Heart right ventricle (tissue), 16 donors: ENCODE measurements at regions not wholly inside any gene's neighbourhood (a gene's known extent, or its start where the extent isn't known, plus 50 kb on each side); places are given as distances from the start of the nearest gene placed in this dataset.

Experiments used
- ATAC-seq, 8 donors: fragments of 200-7000 bp; cut with Tn5 transposase; one replicate each; pipeline ENCODE4 v1.9.1; 2020; ENCODE audit warnings: mild to moderate bottlenecking in 8 of 8, moderate library complexity in 8 of 8, moderate number of reproducible peaks in 1 of 8
- DNase-seq, 2 donors: peaks; one replicate each; pipeline ENCODE4 v3.0.0-alpha.2; 2020
- H3K27ac ChIP-seq, 10 donors: fragments of 200-600 bp; sonication (generic) in 2 of 10; one replicate each; pipeline versions ENCODE4 v1.5.0 to v1.8.0; 2020 to 2022; ENCODE audit warnings: mild to moderate bottlenecking in 3 of 10
- H3K27me3 ChIP-seq, 7 donors: fragments of 200-600 bp; one replicate each; pipeline ENCODE4 v1.8.0; 2021 to 2022; ENCODE audit warnings: mild to moderate bottlenecking in 2 of 7
- H3K36me3 ChIP-seq, 9 donors: fragments of 200-600 bp; sonication (generic) in 1 of 9; one replicate each; pipeline versions ENCODE4 v1.5.0 to v1.8.0; 2020 to 2022; ENCODE audit warnings: mild to moderate bottlenecking in 2 of 9
- H3K4me1 ChIP-seq, 9 donors: fragments of 200-600 bp; sonication (generic) in 1 of 9; one replicate each; pipeline versions ENCODE4 v1.5.0 to v1.8.0; 2020 to 2022; ENCODE audit warnings: mild to moderate bottlenecking in 4 of 9
- H3K4me3 ChIP-seq, 10 donors: fragments of 200-600 bp; sonication (generic) in 2 of 10; one replicate each; pipeline versions ENCODE4 v1.5.0 to v1.8.0; 2020 to 2022; ENCODE audit warnings: mild to moderate bottlenecking in 7 of 10, moderate library complexity in 2 of 10
- H3K9me3 ChIP-seq, 11 donors: fragments of 200-600 bp in 10 of 11; sonication (generic) in 2 of 11; one replicate each; pipeline versions ENCODE4 v1.5.0 to v1.8.0; 2013 to 2022; ENCODE audit warnings: mild to moderate bottlenecking in 2 of 11, control low read depth in 1 of 11, moderate library complexity in 1 of 11
- CTCF ChIP-seq, 9 donors: fragments of 200-600 bp; sonication (generic) in 2 of 9; IDR thresholded peaks; one replicate each; pipeline versions ENCODE4 v1.5.0 to v1.8.0; 2021 to 2022; ENCODE audit warnings: antibody characterized with exemption in 9 of 9, mild to moderate bottlenecking in 5 of 9, moderate library complexity in 1 of 9
- WGBS, 2 donors: extraction: QIAGEN DNeasy Blood & Tissue Kit; methylation state at CpG; one replicate each; pipeline ENCODE4 v1.1.7; 2013; ENCODE audit warnings: inconsistent platforms in 1 of 2; 5-methylcytosine and 5-hydroxymethylcytosine counted together
- intact Hi-C, 10 donors: fragments of 100-400 bp; cut with DNase I; formaldehyde crosslinking; loops; one replicate each; pipeline versions ENCODE4 v1.11.1 to v1.14.2; 2022
- donor health status: Arrhythmogenic right ventricular cardiomyopathy.
- donor health status: ischemic (EF 13 %, LVEDD 7.1; RV severe dilation, severe dysfunction).
- donor health status: healthy with polysubstance abuse.
- donor health status: DM: no; HTN: yes; CAD: no.
- donor health status: DM: no; HTN: no; CAD: no.
- donor health status: ischemic (EF 25% LVEDD 6.9; RV normal size, moderate dysfunction).
- donor health status: ischemic (EF 25% LVEDD 5.7; RV mildly dilated, moderate dysfunction).
- donor health status: healthy.
- donor health status: DM: yes; HTN: yes; CAD: no.
- donor health status: Ischemic cardiomyopathy.
- donor health status: ischemic (EF 35%, LVEDD 5.7; RV mildly dilated, moderate dysfunction).
- donor health status: nonischemic (EF 11% LVEDD 7.7; RV severe dilation, severe dysfunction).
- donor health status: DM: yes; HTN: yes; CAD: no.
- donor health status: PGD.
- donor health status: ischemic (EF 29% LVEDD 5.4; RV normal size, mild dysfunction).
- donor health status: nonischemic (EF 23%, LVEDD 6.1; RV moderate dilation, normal function).

- intact Hi-C loops: no loop called here
- Histone ChIP-seq H3K4me1 (no peaks in the 10 kb centered on the region), H3K27ac (no peak overlapping the region), H3K4me3 (no peak overlapping the region), H3K27me3 (peaks cover 0 to 4% (median 0%) of the 10 kb centered on the region in 7 donors), H3K9me3 (no peaks in the 10 kb centered on the region), H3K36me3 (no peaks in the 10 kb centered on the region)
- no peak for TF ChIP-seq CTCF (IDR thresholded peaks at IDR 0.05)
- 52 to 54% methylated on average over 5 of the region's 5 CpGs for WGBS, 2 donors
- ATAC-seq (no peak), DNase-seq (no peak)
These were observed 154.6 kb upstream of the OTX2 start for GRCh38 chr14:56964895-56965294.

- no peaks in the 10 kb centered on the region for H3K4me1 ChIP-seq
- peaks cover 0 to 4% (median 0%) of the 10 kb centered on the region in 7 donors for H3K27me3 ChIP-seq
- no peak for TF ChIP-seq CTCF (IDR thresholded peaks at IDR 0.05)
- H3K36me3 ChIP-seq: no peaks in the 10 kb centered on the region
- H3K9me3 ChIP-seq: no peaks in the 10 kb centered on the region
- no peak overlapping the region for H3K27ac ChIP-seq
- H3K4me3 ChIP-seq: no peak overlapping the region
- intact Hi-C loops: no loop called here
- ATAC-seq: no peak
- 76 to 79% methylated on average over 6 of the region's 6 CpGs for WGBS, 2 donors
- DNase-seq: no peak
These were observed 153.1 kb upstream of the OTX2 start for GRCh38 chr14:56963381-56963780.

- 83 to 86% methylated on average over 4 of the region's 4 CpGs for WGBS, 2 donors
- H3K27me3 ChIP-seq: peaks cover 0 to 9% (median 0%) of the 10 kb centered on the region in 7 donors
- intact Hi-C loops: no loop called here
- H3K36me3 ChIP-seq: no peaks in the 10 kb centered on the region
- H3K9me3 ChIP-seq: no peaks in the 10 kb centered on the region
- no peak overlapping the region for H3K27ac ChIP-seq
- H3K4me3 ChIP-seq: no peak overlapping the region
- DNase-seq: no peak
- no peaks in the 10 kb centered on the region for H3K4me1 ChIP-seq
- no peak for ATAC-seq
- no peak for TF ChIP-seq CTCF (IDR thresholded peaks at IDR 0.05)
These were observed 152.3 kb upstream of the OTX2 start for GRCh38 chr14:56962444-56963080.

GRCh38 chr14:56959869-56960268, 149.6 kb upstream of the OTX2 start:
- no peak overlapping the region for H3K27ac ChIP-seq
- DNase-seq: no peak
- intact Hi-C loops: no loop called here
- H3K9me3 ChIP-seq: no peaks in the 10 kb centered on the region
- no peaks in the 10 kb centered on the region for H3K4me1 ChIP-seq
- ATAC-seq: no peak
- H3K4me3 ChIP-seq: no peak overlapping the region
- no peak for TF ChIP-seq CTCF (IDR thresholded peaks at IDR 0.05)
- H3K27me3 ChIP-seq: peaks cover 0 to 9% (median 0%) of the 10 kb centered on the region in 7 donors
- no peaks in the 10 kb centered on the region for H3K36me3 ChIP-seq
